HL-60 (cell line): ENCODE measurements at regions not wholly inside any gene's neighbourhood (a gene's known extent, or its start where the extent isn't known, plus 50 kb on each side); places are given as distances from the start of the nearest gene placed in this dataset.

ENCODE experiments used
- DNase-seq, 2 experiments: peaks; one replicate each; pipeline ENCODE4 v3.0.0-alpha.2; 2010 to 2020; ENCODE audit warnings: low read depth in 1 of 2, low spot score in 1 of 2
- H3K27ac ChIP-seq: fragments of 250-450 bp; sonication (Bioruptor Pico); replicated peaks from 2 replicates; pipeline ENCODE4 v1.5.1; 2020; ENCODE audit warnings: mild to moderate bottlenecking, moderate library complexity
- H3K27me3 ChIP-seq: fragments of 250-450 bp; sonication (Bioruptor Pico); 2 replicates; pipeline ENCODE4 v1.5.1; 2021; ENCODE audit warnings: mild to moderate bottlenecking, moderate library complexity; ENCODE audit not compliant: insufficient read depth, poor library complexity, severe bottlenecking
- H3K4me3 ChIP-seq: replicated peaks from 2 replicates; pipeline ENCODE4 v1.5.1; 2011; ENCODE audit warnings: mild to moderate bottlenecking, control low read depth, low read length; ENCODE audit not compliant: insufficient read depth
- CTCF ChIP-seq: IDR thresholded peaks from one replicate; pipeline ENCODE4 v1.5.1; 2011; ENCODE audit warnings: low read length, control low read depth, inconsistent platforms; ENCODE audit not compliant: insufficient read depth
- GABPA ChIP-seq: IDR thresholded peaks from 2 replicates; pipeline ENCODE4 v1.6.1; 2012; ENCODE audit warnings: low read depth
- POLR2AphosphoS5 ChIP-seq: IDR thresholded peaks from 2 replicates; pipeline ENCODE4 v1.6.1; 2012; ENCODE audit warnings: low read depth
- REST ChIP-seq: IDR thresholded peaks from 2 replicates; pipeline ENCODE4 v1.6.1; 2012; ENCODE audit warnings: low read depth; ENCODE audit not compliant: insufficient replicate concordance
- SPI1 ChIP-seq: IDR thresholded peaks from 2 replicates; pipeline ENCODE4 v1.6.1; 2012; ENCODE audit warnings: low read depth, mild to moderate bottlenecking, borderline replicate concordance

- Histone ChIP-seq H3K27me3 (no peaks in the 10 kb centered on the region), H3K4me3 (no peak overlapping the region), H3K27ac (no peak overlapping the region)
- no peak for TF ChIP-seq CTCF
- no peak for TF ChIP-seq REST
- DNase-seq = no peak
These were observed 1267.1 kb upstream of the PCDH20 start for GRCh38 chr13:62682788-62683187.

- TF ChIP-seq REST (no peak), POLR2AphosphoS5 (no peak), CTCF (no peak), GABPA (no peak), SPI1 (no peak)
- no peaks in the 10 kb centered on the region for H3K27me3 ChIP-seq
- H3K27ac ChIP-seq = no peak overlapping the region
- no peak for DNase-seq
- no peak overlapping the region for H3K4me3 ChIP-seq
These were observed 1262.4 kb upstream of the PCDH20 start for GRCh38 chr13:62678039-62678438.

- TF ChIP-seq CTCF (no peak), POLR2AphosphoS5 (no peak), SPI1 (no peak), GABPA (no peak), REST (no peak)
- no peak for DNase-seq
- Histone ChIP-seq H3K27ac (no peak overlapping the region), H3K27me3 (no peaks in the 10 kb centered on the region), H3K4me3 (no peak overlapping the region)
These were observed 1248.1 kb upstream of the PCDH20 start for GRCh38 chr13:62663767-62664166.
